Liver (tissue), 3 donors: ENCODE measurements at regions not wholly inside any gene's neighbourhood (a gene's known extent, or its start where the extent isn't known, plus 50 kb on each side); places are given as distances from the start of the nearest gene placed in this dataset.

Experiments
- RAD21 ChIP-seq, 2 donors: IDR thresholded peaks; 2 replicates each; pipeline ENCODE4 v1.6.1; 2016; ENCODE audit warnings: antibody characterized with exemption in 2 of 2, mild to moderate bottlenecking in 2 of 2
- SP1 ChIP-seq: IDR thresholded peaks from 2 replicates; pipeline ENCODE4 v1.6.1; 2018; ENCODE audit warnings: antibody characterized with exemption, mild to moderate bottlenecking
- TF ChIP-seq, protein P1 (sequence below): fragments of 150-350 bp; IDR thresholded peaks from 2 replicates; pipeline ENCODE4 v1.5.1; 2017; ENCODE audit warnings: improper control_type of control experiment, low read depth, low read length; ENCODE audit not compliant: missing input control
- TF ChIP-seq, protein P2 (sequence below): IDR thresholded peaks from 2 replicates; pipeline ENCODE4 v1.6.1; 2016; ENCODE audit warnings: antibody characterized with exemption
- TF ChIP-seq, protein P3 (sequence below): IDR thresholded peaks from 2 replicates; pipeline ENCODE4 v1.6.1; 2016; ENCODE audit warnings: antibody characterized with exemption
- donor health status: healthy.
- donor health status: healthy.

DNA sequence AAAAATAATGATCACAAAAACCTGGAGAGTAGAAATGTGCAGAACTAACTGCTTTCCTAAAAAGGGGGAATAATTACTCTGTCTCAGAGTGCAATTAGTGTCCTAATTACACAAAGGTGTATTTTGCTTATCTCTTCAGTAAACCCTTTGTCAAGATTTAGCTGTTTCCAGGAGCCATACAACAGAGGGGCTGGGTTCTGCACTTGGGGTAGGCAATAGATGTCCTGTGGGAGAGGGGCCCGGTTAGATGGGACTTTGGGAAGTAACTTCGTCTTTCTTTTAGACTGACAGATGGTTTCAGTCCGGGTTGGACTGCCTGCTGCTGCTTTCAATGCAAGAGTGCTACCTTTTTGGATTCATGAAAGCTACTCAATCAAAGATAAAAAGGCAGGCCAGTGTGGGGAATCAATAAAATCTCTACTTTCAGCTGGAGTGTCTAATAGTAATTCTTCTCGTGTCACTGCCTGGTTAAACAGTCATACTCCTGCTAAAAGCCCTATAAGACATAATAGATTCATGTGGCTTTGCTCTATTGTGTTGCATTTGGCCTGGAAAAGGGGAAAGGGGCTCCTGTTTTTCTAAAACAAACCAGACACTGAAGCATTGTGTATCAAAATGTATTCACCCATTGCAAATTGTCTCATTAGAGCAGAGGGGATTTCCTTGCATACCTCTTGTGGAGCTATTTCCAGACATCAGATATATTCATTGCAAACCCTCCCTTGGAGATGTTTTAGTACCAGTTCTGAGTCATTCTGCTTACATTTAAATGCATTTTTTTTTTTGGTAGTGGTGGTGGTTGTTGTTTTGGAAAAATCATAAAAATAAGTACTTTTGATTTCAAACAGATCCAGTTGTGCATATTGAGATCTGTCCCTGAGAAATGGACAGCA is 83.3 kb upstream of the PCDH8 start:
- TF ChIP-seq, protein P1, sequence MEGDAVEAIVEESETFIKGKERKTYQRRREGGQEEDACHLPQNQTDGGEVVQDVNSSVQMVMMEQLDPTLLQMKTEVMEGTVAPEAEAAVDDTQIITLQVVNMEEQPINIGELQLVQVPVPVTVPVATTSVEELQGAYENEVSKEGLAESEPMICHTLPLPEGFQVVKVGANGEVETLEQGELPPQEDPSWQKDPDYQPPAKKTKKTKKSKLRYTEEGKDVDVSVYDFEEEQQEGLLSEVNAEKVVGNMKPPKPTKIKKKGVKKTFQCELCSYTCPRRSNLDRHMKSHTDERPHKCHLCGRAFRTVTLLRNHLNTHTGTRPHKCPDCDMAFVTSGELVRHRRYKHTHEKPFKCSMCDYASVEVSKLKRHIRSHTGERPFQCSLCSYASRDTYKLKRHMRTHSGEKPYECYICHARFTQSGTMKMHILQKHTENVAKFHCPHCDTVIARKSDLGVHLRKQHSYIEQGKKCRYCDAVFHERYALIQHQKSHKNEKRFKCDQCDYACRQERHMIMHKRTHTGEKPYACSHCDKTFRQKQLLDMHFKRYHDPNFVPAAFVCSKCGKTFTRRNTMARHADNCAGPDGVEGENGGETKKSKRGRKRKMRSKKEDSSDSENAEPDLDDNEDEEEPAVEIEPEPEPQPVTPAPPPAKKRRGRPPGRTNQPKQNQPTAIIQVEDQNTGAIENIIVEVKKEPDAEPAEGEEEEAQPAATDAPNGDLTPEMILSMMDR = no peak
- TF ChIP-seq RAD21 (IDR thresholded peaks at IDR 0.05) (no peak), SP1 (no peak)
- TF ChIP-seq, protein P2, sequence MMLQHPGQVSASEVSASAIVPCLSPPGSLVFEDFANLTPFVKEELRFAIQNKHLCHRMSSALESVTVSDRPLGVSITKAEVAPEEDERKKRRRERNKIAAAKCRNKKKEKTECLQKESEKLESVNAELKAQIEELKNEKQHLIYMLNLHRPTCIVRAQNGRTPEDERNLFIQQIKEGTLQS = no peak
- TF ChIP-seq, protein P3, sequence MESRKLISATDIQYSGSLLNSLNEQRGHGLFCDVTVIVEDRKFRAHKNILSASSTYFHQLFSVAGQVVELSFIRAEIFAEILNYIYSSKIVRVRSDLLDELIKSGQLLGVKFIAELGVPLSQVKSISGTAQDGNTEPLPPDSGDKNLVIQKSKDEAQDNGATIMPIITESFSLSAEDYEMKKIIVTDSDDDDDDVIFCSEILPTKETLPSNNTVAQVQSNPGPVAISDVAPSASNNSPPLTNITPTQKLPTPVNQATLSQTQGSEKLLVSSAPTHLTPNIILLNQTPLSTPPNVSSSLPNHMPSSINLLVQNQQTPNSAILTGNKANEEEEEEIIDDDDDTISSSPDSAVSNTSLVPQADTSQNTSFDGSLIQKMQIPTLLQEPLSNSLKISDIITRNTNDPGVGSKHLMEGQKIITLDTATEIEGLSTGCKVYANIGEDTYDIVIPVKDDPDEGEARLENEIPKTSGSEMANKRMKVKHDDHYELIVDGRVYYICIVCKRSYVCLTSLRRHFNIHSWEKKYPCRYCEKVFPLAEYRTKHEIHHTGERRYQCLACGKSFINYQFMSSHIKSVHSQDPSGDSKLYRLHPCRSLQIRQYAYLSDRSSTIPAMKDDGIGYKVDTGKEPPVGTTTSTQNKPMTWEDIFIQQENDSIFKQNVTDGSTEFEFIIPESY = no peak
